A549 (cell line): ENCODE measurements at regions not wholly inside any gene's neighbourhood (a gene's known extent, or its start where the extent isn't known, plus 50 kb on each side); places are given as distances from the start of the nearest gene placed in this dataset.

Experiments
- ATAC-seq, 2 experiments: fragments of 200-7000 bp in 1 of 2; fragments of >200 bp in 1 of 2; cut with Nextera tagmentation in 1 of 2; cut with Tn5 transposase in 1 of 2; 3 replicates each; pipeline versions ENCODE4 v1.8.0 to v1.9.1; 2018 to 2020; ENCODE audit warnings: mild to moderate bottlenecking in 1 of 2, moderate library complexity in 1 of 2
- CTCF ChIA-PET: fragments of 300-600 bp; sonication (Branson Sonifier 250); formaldehyde crosslinking; extraction: SDS; loops from one replicate; lab custom pipeline; 2021; ENCODE audit warnings: antibody characterized with exemption, inconsistent platforms; lab: Yijun Ruan, JAX
- POLR2A ChIA-PET: fragments of 350-600 bp; formaldehyde crosslinking; extraction: SDS; loops from one replicate; lab custom pipeline; 2021; ENCODE audit warnings: antibody characterized with exemption, inconsistent platforms; lab: Yijun Ruan, JAX
- DNase-seq, 2 experiments: peaks; one replicate each; pipeline versions ENCODE4 v3.0.0 to v3.0.0-alpha.2; 2011 to 2016; ENCODE audit warnings: low read depth in 1 of 2, low spot score in 1 of 2
- FAIRE-seq: peaks from 2 replicates; lab custom pipeline; 2011; peaks lifted over from hg19 to GRCh38; lab: Jason Lieb, UNC
- H3K27ac ChIP-seq, 2 experiments: fragments of >200 bp; sonication (Bioruptor Twin); formaldehyde crosslinking; 3 replicates each; pipeline ENCODE4 v1.5.1; 2016 to 2017
- H3K4me1 ChIP-seq: fragments of >200 bp; sonication (Bioruptor Twin); formaldehyde crosslinking; 3 replicates; pipeline ENCODE4 v1.6.1; 2016
- H3K4me2 ChIP-seq: fragments of >200 bp; sonication (Bioruptor Twin); formaldehyde crosslinking; 3 replicates; pipeline ENCODE4 v1.6.1; 2016
- H3K4me3 ChIP-seq: fragments of >200 bp; sonication (Bioruptor Twin); formaldehyde crosslinking; 3 replicates; pipeline ENCODE4 v1.5.1; 2016
- H3K9me3 ChIP-seq: fragments of >200 bp; sonication (Bioruptor Twin); formaldehyde crosslinking; 3 replicates; pipeline ENCODE4 v1.6.1; 2016
- CBX2 ChIP-seq: fragments of 200-600 bp; sonication (generic); IDR thresholded peaks from 2 replicates; pipeline ENCODE4 v1.6.1; 2016; ENCODE audit warnings: low read depth, mild to moderate bottlenecking, borderline replicate concordance
- CHD4 ChIP-seq: fragments of 200-600 bp; sonication (generic); IDR thresholded peaks from 2 replicates; pipeline ENCODE4 v1.6.1; 2016; ENCODE audit warnings: antibody characterized with exemption, mild to moderate bottlenecking, borderline replicate concordance
- EHMT2 ChIP-seq: fragments of 200-600 bp; sonication (generic); IDR thresholded peaks from 2 replicates; pipeline ENCODE4 v1.6.1; 2016; ENCODE audit warnings: antibody characterized with exemption, low read depth, mild to moderate bottlenecking, moderate library complexity
- EP300 ChIP-seq, 2 experiments: fragments of >200 bp; sonication (Bioruptor Twin); formaldehyde crosslinking; IDR thresholded peaks; 2 replicates in 1 of 2; 3 replicates in 1 of 2; pipeline ENCODE4 v1.6.1; 2016 to 2017
- FOXS1 ChIP-seq: fragments of 250-450 bp; sonication (Bioruptor Pico); IDR thresholded peaks from 2 replicates; pipeline ENCODE4 v1.5.0; 2020; ENCODE audit warnings: mild to moderate bottlenecking, moderate library complexity
- HES2 ChIP-seq: fragments of >200 bp; sonication (Bioruptor Twin); formaldehyde crosslinking; IDR thresholded peaks from 2 replicates; pipeline ENCODE4 v1.6.1; 2016
- HOXA7 ChIP-seq: fragments of 250-450 bp; sonication (Bioruptor Pico); IDR thresholded peaks from 2 replicates; pipeline ENCODE4 v1.5.0; 2020; ENCODE audit warnings: mild to moderate bottlenecking, moderate library complexity
- HOXB13 ChIP-seq: fragments of 250-450 bp; sonication (Bioruptor Pico); IDR thresholded peaks from 2 replicates; pipeline ENCODE4 v1.5.0; 2020; ENCODE audit warnings: low read depth, mild to moderate bottlenecking, moderate library complexity
- HOXB5 ChIP-seq: fragments of 250-450 bp; sonication (Bioruptor Pico); IDR thresholded peaks from 2 replicates; pipeline ENCODE4 v1.5.0; 2020; ENCODE audit warnings: mild to moderate bottlenecking, moderate library complexity
- JUNB ChIP-seq: fragments of >200 bp; sonication (Bioruptor Twin); formaldehyde crosslinking; IDR thresholded peaks from 2 replicates; pipeline ENCODE4 v1.6.1; 2016
- MAFK ChIP-seq: fragments of 450-650 bp; IDR thresholded peaks from 2 replicates; pipeline ENCODE4 v1.6.1; 2014; ENCODE audit not compliant: partially characterized antibody
- NPAS2 ChIP-seq: fragments of 250-450 bp; sonication (Bioruptor Pico); IDR thresholded peaks from 2 replicates; pipeline ENCODE4 v1.8.0; 2022; ENCODE audit warnings: mild to moderate bottlenecking, moderate library complexity, borderline replicate concordance
- PBX3 ChIP-seq: IDR thresholded peaks from 2 replicates; pipeline ENCODE4 v1.6.1; 2012
- PHF8 ChIP-seq: fragments of 200-600 bp; sonication (generic); IDR thresholded peaks from 2 replicates; pipeline ENCODE4 v1.6.1; 2016; ENCODE audit warnings: low read depth, mild to moderate bottlenecking, antibody characterized with exemption, moderate library complexity, borderline replicate concordance
- POLR2A ChIP-seq: IDR thresholded peaks from 2 replicates; pipeline ENCODE4 v1.6.1; 2012; ENCODE audit warnings: mild to moderate bottlenecking, low read length
- POLR2AphosphoS2 ChIP-seq: conservative IDR thresholded peaks from 2 replicates; pipeline ENCODE4 v1.6.1; 2012; ENCODE audit warnings: low read length, improper control_type of control experiment, inconsistent platforms
- RFX5 ChIP-seq: fragments of 450-650 bp; IDR thresholded peaks from 2 replicates; pipeline ENCODE4 v1.7.1; 2014; ENCODE audit warnings: antibody characterized with exemption, mild to moderate bottlenecking, moderate library complexity
- RNF2 ChIP-seq: fragments of 200-600 bp; sonication (generic); IDR thresholded peaks from 2 replicates; pipeline ENCODE4 v1.6.1; 2016; ENCODE audit warnings: low read depth, mild to moderate bottlenecking, antibody characterized with exemption, moderate library complexity, borderline replicate concordance
- USF2 ChIP-seq: fragments of 450-650 bp; IDR thresholded peaks from 2 replicates; pipeline ENCODE4 v1.6.1; 2014; ENCODE audit warnings: antibody characterized with exemption
- ZSCAN20 ChIP-seq: fragments of 250-450 bp; sonication (Bioruptor Pico); IDR thresholded peaks from 2 replicates; pipeline ENCODE4 v1.8.0; 2022; ENCODE audit warnings: mild to moderate bottlenecking, moderate library complexity
- WGBS: methylation state at CpG from one replicate; pipeline ENCODE4 v1.1.6; 2017; ENCODE audit errors: missing lambda C conversion rate; 5-methylcytosine and 5-hydroxymethylcytosine counted together
- TF ChIP-seq, protein P1 (sequence below): IDR thresholded peaks from 2 replicates; pipeline ENCODE4 v1.6.1; 2012; ENCODE audit warnings: low read depth, borderline replicate concordance
- TF ChIP-seq, protein P2 (sequence below): fragments of 200-600 bp; sonication (generic); IDR thresholded peaks from 2 replicates; pipeline ENCODE4 v1.6.1; 2016; ENCODE audit warnings: antibody characterized with exemption, mild to moderate bottlenecking, moderate library complexity

GRCh38 chrX:127190381-127190780, 370.9 kb downstream of the PRR32 start:
- FAIRE-seq (no peak), ATAC-seq (no peak)
- ChIA-PET CTCF (no interaction called here), POLR2A (no interaction called here)
- no peaks in the 10 kb centered on the region for H3K9me3 ChIP-seq
- H3K4me1 ChIP-seq, result no peaks in the 10 kb centered on the region
- H3K4me2 ChIP-seq, result no peak overlapping the region
- H3K4me3 ChIP-seq, result no peak overlapping the region
- no peak overlapping the region for H3K27ac ChIP-seq
- WGBS, result 20% methylated on average over 3 of the region's 3 CpGs
- no peak for TF ChIP-seq POLR2AphosphoS2
- TF ChIP-seq HOXB13 (CRISPR knock-in tag), result no peak
- no peak for TF ChIP-seq EHMT2
- no peak for TF ChIP-seq HOXA7
- no peak for TF ChIP-seq NPAS2 (CRISPR knock-in tag)
- no peak for TF ChIP-seq MAFK
- no peak for TF ChIP-seq JUNB
- no peak for TF ChIP-seq RNF2
- no peak for TF ChIP-seq EP300 (IDR thresholded peaks at IDR 0.05)
- TF ChIP-seq, protein P1, sequence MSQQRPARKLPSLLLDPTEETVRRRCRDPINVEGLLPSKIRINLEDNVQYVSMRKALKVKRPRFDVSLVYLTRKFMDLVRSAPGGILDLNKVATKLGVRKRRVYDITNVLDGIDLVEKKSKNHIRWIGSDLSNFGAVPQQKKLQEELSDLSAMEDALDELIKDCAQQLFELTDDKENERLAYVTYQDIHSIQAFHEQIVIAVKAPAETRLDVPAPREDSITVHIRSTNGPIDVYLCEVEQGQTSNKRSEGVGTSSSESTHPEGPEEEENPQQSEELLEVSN, result no peak
- no peak for TF ChIP-seq USF2
- TF ChIP-seq HES2, result no peak
- no peak for TF ChIP-seq ZSCAN20 (CRISPR knock-in tag)
- no peak for TF ChIP-seq CHD4
- TF ChIP-seq, all 56 proteins: peak for 0
- no peak for DNase-seq

GRCh38 chrX:127207326-127207725, 387.8 kb downstream of the PRR32 start:
- no peak for FAIRE-seq
- no peak for TF ChIP-seq EHMT2
- no peak for TF ChIP-seq JUNB
- TF ChIP-seq HOXB5 (CRISPR knock-in tag), result no peak
- TF ChIP-seq POLR2A, result no peak
- TF ChIP-seq HOXB13 (CRISPR knock-in tag), result no peak
- TF ChIP-seq, protein P2, sequence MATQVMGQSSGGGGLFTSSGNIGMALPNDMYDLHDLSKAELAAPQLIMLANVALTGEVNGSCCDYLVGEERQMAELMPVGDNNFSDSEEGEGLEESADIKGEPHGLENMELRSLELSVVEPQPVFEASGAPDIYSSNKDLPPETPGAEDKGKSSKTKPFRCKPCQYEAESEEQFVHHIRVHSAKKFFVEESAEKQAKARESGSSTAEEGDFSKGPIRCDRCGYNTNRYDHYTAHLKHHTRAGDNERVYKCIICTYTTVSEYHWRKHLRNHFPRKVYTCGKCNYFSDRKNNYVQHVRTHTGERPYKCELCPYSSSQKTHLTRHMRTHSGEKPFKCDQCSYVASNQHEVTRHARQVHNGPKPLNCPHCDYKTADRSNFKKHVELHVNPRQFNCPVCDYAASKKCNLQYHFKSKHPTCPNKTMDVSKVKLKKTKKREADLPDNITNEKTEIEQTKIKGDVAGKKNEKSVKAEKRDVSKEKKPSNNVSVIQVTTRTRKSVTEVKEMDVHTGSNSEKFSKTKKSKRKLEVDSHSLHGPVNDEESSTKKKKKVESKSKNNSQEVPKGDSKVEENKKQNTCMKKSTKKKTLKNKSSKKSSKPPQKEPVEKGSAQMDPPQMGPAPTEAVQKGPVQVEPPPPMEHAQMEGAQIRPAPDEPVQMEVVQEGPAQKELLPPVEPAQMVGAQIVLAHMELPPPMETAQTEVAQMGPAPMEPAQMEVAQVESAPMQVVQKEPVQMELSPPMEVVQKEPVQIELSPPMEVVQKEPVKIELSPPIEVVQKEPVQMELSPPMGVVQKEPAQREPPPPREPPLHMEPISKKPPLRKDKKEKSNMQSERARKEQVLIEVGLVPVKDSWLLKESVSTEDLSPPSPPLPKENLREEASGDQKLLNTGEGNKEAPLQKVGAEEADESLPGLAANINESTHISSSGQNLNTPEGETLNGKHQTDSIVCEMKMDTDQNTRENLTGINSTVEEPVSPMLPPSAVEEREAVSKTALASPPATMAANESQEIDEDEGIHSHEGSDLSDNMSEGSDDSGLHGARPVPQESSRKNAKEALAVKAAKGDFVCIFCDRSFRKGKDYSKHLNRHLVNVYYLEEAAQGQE, result no peak
- no peak for TF ChIP-seq HES2
- TF ChIP-seq RFX5, result no peak
- TF ChIP-seq PBX3, result no peak
- no peak for TF ChIP-seq USF2
- no peak for TF ChIP-seq FOXS1 (CRISPR knock-in tag)
- no peak for TF ChIP-seq CBX2
- TF ChIP-seq PHF8, result no peak
- H3K27ac ChIP-seq, result no peak overlapping the region
- 41% methylated on average over 3 of the region's 3 CpGs for WGBS
- no peak for ATAC-seq
- no peak for DNase-seq
- ChIA-PET POLR2A (no interaction called here), CTCF (no interaction called here)
- no peaks in the 10 kb centered on the region for H3K4me1 ChIP-seq
- no peak overlapping the region for H3K4me2 ChIP-seq
- no peaks in the 10 kb centered on the region for H3K9me3 ChIP-seq
- no peak overlapping the region for H3K4me3 ChIP-seq
